Esophagus muscularis mucosa (tissue), 4 donors: ENCODE measurements at regions not wholly inside any gene's neighbourhood (a gene's known extent, or its start where the extent isn't known, plus 50 kb on each side); places are given as distances from the start of the nearest gene placed in this dataset.
"Not testable (repeated sequence)": the region's sequence is repeated elsewhere in the genome, so short reads cannot be mapped to it uniquely, and the experiment has no call there.

ENCODE experiments used
- DNase-seq: peaks from one replicate; pipeline ENCODE4 v3.0.0-alpha.2; 2017; ENCODE audit errors: extremely low spot score
- H3K27ac ChIP-seq, 4 donors: fragments of 200-600 bp; sonication (generic); replicated peaks in 1 of 4; 1 replicate in 3 of 4; 2 replicates in 1 of 4; pipeline ENCODE4 v1.5.1; 2016 to 2019; ENCODE audit warnings: mild to moderate bottlenecking in 1 of 4
- H3K27me3 ChIP-seq, 4 donors: fragments of 200-600 bp; sonication (generic); one replicate each; pipeline versions ENCODE4 v1.5.1 to v1.6.0; 2016 to 2019
- H3K36me3 ChIP-seq, 4 donors: fragments of 200-600 bp; sonication (generic); one replicate each; pipeline ENCODE4 v1.5.1; 2016 to 2019
- H3K4me1 ChIP-seq, 4 donors: fragments of 200-600 bp; sonication (generic); one replicate each; pipeline ENCODE4 v1.5.1; 2016 to 2019
- H3K4me3 ChIP-seq, 4 donors: fragments of 200-600 bp; sonication (generic); 1 replicate in 2 of 4; 2 replicates in 2 of 4; pipeline ENCODE4 v1.5.1; 2016 to 2019; ENCODE audit warnings: mild to moderate bottlenecking in 4 of 4, moderate library complexity in 1 of 4
- H3K9me3 ChIP-seq, 4 donors: fragments of 200-600 bp; sonication (generic); 1 replicate in 3 of 4; 2 replicates in 1 of 4; pipeline ENCODE4 v1.5.1; 2016 to 2019
- EP300 ChIP-seq: sonication (generic); formaldehyde crosslinking; IDR thresholded peaks from one replicate; pipeline ENCODE4 v1.6.1; 2017; ENCODE audit warnings: antibody characterized with exemption
- POLR2A ChIP-seq: fragments of 450-650 bp; IDR thresholded peaks from one replicate; pipeline ENCODE4 v1.6.1; 2017; ENCODE audit warnings: antibody characterized with exemption, moderate library complexity, mild to moderate bottlenecking, low read depth
- POLR2AphosphoS5 ChIP-seq, 2 donors: sonication (generic); formaldehyde crosslinking; IDR thresholded peaks; one replicate each; pipeline ENCODE4 v1.6.1; 2017; ENCODE audit warnings: antibody characterized with exemption in 2 of 2
- WGBS: methylation state at CpG from one replicate; pipeline ENCODE4 v1.1.5; 2018; 5-methylcytosine and 5-hydroxymethylcytosine counted together
- intact Hi-C: fragments of 100-400 bp; cut with DNase I; formaldehyde crosslinking; loops from one replicate; pipeline ENCODE4 v1.15.1; 2023
- TF ChIP-seq, protein P1 (sequence below), 3 experiments: fragments of 200-600 bp in 2 of 3; fragments of 450-650 bp in 1 of 3; sonication (generic) in 2 of 3; IDR thresholded peaks; one replicate each; pipeline ENCODE4 v1.5.1; 2017 to 2019; ENCODE audit warnings: antibody characterized with exemption in 3 of 3, mild to moderate bottlenecking in 2 of 3, moderate library complexity in 1 of 3

DNA sequence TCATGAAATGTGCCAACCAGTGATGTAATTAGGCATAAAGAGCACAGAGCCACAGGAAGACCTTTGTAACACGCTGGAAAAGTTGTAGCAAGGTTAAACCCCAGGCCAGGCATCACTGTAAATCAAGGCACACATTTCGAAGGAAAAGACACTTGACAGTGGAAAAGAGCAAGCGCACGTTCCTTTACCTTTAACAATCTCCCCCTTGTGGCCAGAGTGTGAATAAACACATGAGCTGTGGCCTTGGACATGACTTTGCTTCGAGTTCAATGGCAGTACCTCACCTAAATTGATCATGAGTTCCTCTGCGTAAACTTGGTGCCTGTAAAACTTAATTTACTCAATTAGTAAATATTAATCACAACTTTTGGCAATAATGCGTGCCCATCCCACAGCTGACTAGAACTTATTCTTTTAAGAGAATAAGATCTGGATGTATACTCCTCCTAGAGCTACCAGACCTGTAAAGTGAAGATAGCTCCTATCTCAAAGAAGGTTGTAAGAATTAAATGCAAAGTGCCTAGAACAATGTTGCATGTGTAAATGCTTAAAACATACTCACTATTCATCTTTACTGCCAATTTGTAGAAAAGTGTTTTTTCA is 757.0 kb upstream of the NECTIN3 start:
- intact Hi-C loops = loop anchor here (5.0 kb wide), 1 partner anchor 582 kb away; no protein-coding TSS in a partner anchor
- TF ChIP-seq, protein P1, sequence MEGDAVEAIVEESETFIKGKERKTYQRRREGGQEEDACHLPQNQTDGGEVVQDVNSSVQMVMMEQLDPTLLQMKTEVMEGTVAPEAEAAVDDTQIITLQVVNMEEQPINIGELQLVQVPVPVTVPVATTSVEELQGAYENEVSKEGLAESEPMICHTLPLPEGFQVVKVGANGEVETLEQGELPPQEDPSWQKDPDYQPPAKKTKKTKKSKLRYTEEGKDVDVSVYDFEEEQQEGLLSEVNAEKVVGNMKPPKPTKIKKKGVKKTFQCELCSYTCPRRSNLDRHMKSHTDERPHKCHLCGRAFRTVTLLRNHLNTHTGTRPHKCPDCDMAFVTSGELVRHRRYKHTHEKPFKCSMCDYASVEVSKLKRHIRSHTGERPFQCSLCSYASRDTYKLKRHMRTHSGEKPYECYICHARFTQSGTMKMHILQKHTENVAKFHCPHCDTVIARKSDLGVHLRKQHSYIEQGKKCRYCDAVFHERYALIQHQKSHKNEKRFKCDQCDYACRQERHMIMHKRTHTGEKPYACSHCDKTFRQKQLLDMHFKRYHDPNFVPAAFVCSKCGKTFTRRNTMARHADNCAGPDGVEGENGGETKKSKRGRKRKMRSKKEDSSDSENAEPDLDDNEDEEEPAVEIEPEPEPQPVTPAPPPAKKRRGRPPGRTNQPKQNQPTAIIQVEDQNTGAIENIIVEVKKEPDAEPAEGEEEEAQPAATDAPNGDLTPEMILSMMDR (IDR thresholded peaks at IDR 0.05) = peak; percentile 64 to 80 (median 74)
- no peak for TF ChIP-seq POLR2A
- no peaks in the 10 kb centered on the region for H3K4me1 ChIP-seq
- no peak overlapping the region for H3K27ac ChIP-seq
- DNase-seq = no peak
- H3K27me3 ChIP-seq = no peaks in the 10 kb centered on the region
- H3K9me3 ChIP-seq = no peaks in the 10 kb centered on the region
- H3K4me3 ChIP-seq = no peak overlapping the region
- 53% methylated on average over 7 of the region's 7 CpGs for WGBS
- no peaks in the 10 kb centered on the region for H3K36me3 ChIP-seq

DNA sequence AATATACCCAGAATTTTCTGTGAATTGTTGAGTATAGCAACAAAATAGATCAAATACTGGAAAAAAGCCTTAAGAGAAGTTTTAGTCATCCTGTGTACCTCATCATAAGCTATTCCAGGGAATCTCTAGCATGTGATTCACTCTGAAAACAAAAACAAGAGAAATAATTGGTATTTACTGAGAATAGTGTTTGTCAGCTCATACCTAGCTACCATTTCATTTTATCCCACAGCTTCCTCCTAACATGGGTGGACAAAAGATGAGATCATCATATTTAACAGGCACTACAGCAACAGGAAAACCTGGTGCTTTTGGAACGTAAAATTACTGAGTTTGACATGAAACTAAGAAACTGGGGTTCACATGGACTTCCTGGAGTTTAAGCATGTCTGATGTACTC is 753.5 kb upstream of the NECTIN3 start:
- Histone ChIP-seq H3K36me3 (no peaks in the 10 kb centered on the region), H3K27ac (no peak overlapping the region), H3K9me3 (no peaks in the 10 kb centered on the region), H3K4me1 (no peaks in the 10 kb centered on the region), H3K4me3 (no peak overlapping the region), H3K27me3 (no peaks in the 10 kb centered on the region)
- no peak for DNase-seq
- 65% methylated on average over 1 of the region's 1 CpG for WGBS
- intact Hi-C loops = loop anchor here (5.0 kb wide), 1 partner anchor 586 kb away; no protein-coding TSS in a partner anchor
- TF ChIP-seq, protein P1 (IDR thresholded peaks at IDR 0.05) = no peak
- no peak for TF ChIP-seq EP300

DNA sequence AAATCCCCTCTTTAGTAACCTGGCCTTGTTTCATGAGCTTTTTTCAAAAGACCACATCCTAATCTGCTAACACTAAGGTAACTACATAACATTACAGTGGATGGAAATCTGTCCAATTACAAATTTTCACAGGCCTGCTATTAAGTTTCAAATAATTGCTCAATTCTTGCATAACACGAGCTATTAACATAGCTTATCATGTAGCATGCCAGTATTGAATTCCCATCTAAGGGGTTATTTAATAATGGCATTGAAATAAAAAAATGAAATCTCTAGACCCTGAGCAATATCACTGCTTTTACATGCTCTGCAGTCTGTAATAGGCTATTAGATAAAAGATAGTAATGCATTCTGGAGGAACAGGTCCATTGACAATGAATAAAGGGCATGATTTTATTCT is 748.3 kb upstream of the NECTIN3 start:
- WGBS = 58% methylated on average over 1 of the region's 1 CpG
- TF ChIP-seq POLR2A = no peak
- no peak for TF ChIP-seq POLR2AphosphoS5 (IDR thresholded peaks at IDR 0.05)
- TF ChIP-seq, protein P1 (IDR thresholded peaks at IDR 0.05) = no peak
- no peak for TF ChIP-seq EP300
- no peak for DNase-seq

DNA sequence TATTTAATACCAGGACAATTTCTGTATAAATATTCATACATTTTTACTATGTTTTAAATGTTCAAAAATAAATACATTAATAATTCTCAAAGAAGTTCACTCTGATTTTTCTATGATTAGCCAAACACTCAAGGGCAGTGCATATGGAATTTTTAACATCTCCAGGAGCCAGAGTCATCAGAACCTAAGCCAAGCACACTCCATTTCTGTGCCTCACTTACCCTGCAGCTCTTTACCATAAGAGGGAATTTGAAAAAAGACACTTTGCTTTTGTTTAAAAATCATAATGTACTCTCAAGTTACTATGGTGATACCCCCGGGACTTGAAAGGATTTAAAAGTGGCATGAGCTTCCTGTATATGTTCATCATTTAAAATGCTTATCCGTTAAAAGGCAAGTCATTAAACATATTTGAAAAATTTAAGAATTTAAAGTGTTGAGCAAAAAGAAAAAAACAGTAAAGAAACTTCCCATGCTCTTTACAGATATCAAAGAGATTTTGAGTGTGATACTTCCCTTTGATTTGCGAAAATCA is 747.4 kb upstream of the NECTIN3 start:
- intact Hi-C loops = no loop called here
- H3K27ac ChIP-seq = no peak overlapping the region
- no peak for DNase-seq
- H3K4me1 ChIP-seq = no peaks in the 10 kb centered on the region
- TF ChIP-seq POLR2AphosphoS5 (IDR thresholded peaks at IDR 0.05) = no peak
- no peaks in the 10 kb centered on the region for H3K9me3 ChIP-seq
- no peaks in the 10 kb centered on the region for H3K27me3 ChIP-seq
- no peak overlapping the region for H3K4me3 ChIP-seq
- H3K36me3 ChIP-seq = no peaks in the 10 kb centered on the region
- WGBS = 71% methylated on average over 3 of the region's 3 CpGs

More for the DNA sequence above, 748.3 kb upstream of the NECTIN3 start:
- Histone ChIP-seq H3K4me3 (no peak overlapping the region), H3K27me3 (no peaks in the 10 kb centered on the region), H3K9me3 (no peaks in the 10 kb centered on the region), H3K4me1 (no peaks in the 10 kb centered on the region), H3K36me3 (no peaks in the 10 kb centered on the region), H3K27ac (no peak overlapping the region)
- intact Hi-C loops = no loop called here

DNA sequence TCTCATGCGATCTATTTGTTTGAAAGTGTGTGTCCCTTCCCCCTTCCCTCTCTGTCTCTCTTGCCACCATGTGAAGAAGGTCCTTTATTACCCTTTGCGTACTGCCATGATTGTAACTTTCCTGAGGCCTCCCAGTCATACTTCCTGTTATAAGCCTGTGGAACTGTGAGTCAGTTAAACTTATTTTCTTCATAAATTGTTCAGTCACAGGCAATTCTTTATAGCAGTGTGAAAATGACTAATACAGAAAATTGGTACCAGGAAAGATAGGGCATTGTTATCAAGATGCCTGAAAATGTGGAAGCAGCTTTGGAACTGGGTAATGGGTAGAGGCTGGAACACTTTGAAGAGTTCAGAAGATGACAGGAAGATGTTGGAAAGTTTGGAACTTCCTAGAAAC is 743.7 kb upstream of the NECTIN3 start:
- TF ChIP-seq, protein P1 (IDR thresholded peaks at IDR 0.05) = no peak
- TF ChIP-seq POLR2AphosphoS5 (IDR thresholded peaks at IDR 0.05) = no peak
- no peak for DNase-seq
- no peaks in the 10 kb centered on the region for H3K36me3 ChIP-seq
- H3K4me3 ChIP-seq = no peak overlapping the region
- no peak overlapping the region for H3K27ac ChIP-seq
- H3K9me3 ChIP-seq = no peaks in the 10 kb centered on the region
- H3K4me1 ChIP-seq = no peaks in the 10 kb centered on the region
- no peaks in the 10 kb centered on the region for H3K27me3 ChIP-seq
- 88% methylated on average over 2 of the region's 2 CpGs for WGBS
- intact Hi-C loops = no loop called here

DNA sequence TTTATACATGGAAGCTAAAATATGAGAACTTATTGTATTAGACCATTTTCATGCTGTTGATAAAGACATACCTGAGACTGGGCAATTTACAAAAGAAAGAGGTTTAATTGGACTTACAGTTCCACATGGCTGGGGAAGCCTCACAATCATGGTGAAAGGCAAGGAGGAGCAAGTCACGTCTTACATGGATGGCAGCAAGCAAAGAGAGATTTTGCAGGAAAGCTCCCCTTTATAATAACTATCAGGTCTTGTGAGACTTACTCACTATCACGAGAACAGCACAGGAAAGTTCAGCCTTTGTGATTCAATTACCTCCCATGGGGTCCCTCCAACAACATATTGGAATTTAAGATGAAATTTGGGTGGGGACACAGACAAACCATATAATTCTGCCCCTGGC is 740.1 kb upstream of the NECTIN3 start:
- intact Hi-C loops, H3K4me1 ChIP-seq, H3K27ac ChIP-seq, H3K4me3 ChIP-seq, H3K27me3 ChIP-seq, H3K36me3 ChIP-seq, DNase-seq, H3K9me3 ChIP-seq: not testable (repeated sequence)
- WGBS = 94% methylated on average over 2 of the region's 2 CpGs
